SK-N-SH (cell line): ENCODE measurements at regions not wholly inside any gene's neighbourhood (a gene's known extent, or its start where the extent isn't known, plus 50 kb on each side); places are given as distances from the start of the nearest gene placed in this dataset.

Source experiments
- CTCF ChIP-seq: fragments of 200-600 bp; sonication (generic); IDR thresholded peaks from 2 replicates; pipeline ENCODE4 v1.6.1; 2017; ENCODE audit warnings: antibody characterized with exemption, mild to moderate bottlenecking, moderate library complexity
- EP300 ChIP-seq, 2 experiments: IDR thresholded peaks; 2 replicates each; pipeline versions ENCODE4 v1.4.0 to v1.6.1; 2012; ENCODE audit warnings: borderline replicate concordance in 1 of 2, low read depth in 1 of 2, low read length in 1 of 2
- FOXJ3 ChIP-seq: sonication (generic); formaldehyde crosslinking; IDR thresholded peaks from 2 replicates; pipeline ENCODE4 v1.5.1; 2020; ENCODE audit warnings: mild to moderate bottlenecking, missing genetic modification reagents
- JUND ChIP-seq: IDR thresholded peaks from 2 replicates; pipeline ENCODE4 v1.4.0; 2012
- MXI1 ChIP-seq: IDR thresholded peaks from 2 replicates; pipeline ENCODE4 v1.6.1; 2012; ENCODE audit warnings: mild to moderate bottlenecking, low read depth, low read length, improper control_type of control experiment
- NFIC ChIP-seq: IDR thresholded peaks from 2 replicates; pipeline ENCODE4 v1.4.0; 2012; ENCODE audit warnings: borderline replicate concordance
- NRF1 ChIP-seq: IDR thresholded peaks from 2 replicates; pipeline ENCODE4 v1.6.1; 2012; ENCODE audit warnings: low read depth, mild to moderate bottlenecking, low read length
- POLR2AphosphoS5 ChIP-seq: IDR thresholded peaks from 2 replicates; pipeline ENCODE4 v1.6.1; 2012; ENCODE audit warnings: low read depth, low read length
- RCOR1 ChIP-seq: fragments of 150-350 bp; IDR thresholded peaks from 2 replicates; pipeline ENCODE4 v1.6.1; 2017; ENCODE audit warnings: antibody characterized with exemption, low read length
- REST ChIP-seq: IDR thresholded peaks from 2 replicates; pipeline ENCODE4 v1.6.1; 2012; ENCODE audit warnings: mild to moderate bottlenecking, low read depth, low read length, moderate library complexity
- RFX5 ChIP-seq: IDR thresholded peaks from 2 replicates; pipeline ENCODE4 v1.6.1; 2012; ENCODE audit warnings: mild to moderate bottlenecking, improper control_type of control experiment, low read length
- RXRA ChIP-seq: IDR thresholded peaks from 2 replicates; pipeline ENCODE4 v1.4.0; 2012; ENCODE audit warnings: low read depth, mild to moderate bottlenecking, borderline replicate concordance
- TEAD4 ChIP-seq: IDR thresholded peaks from 2 replicates; pipeline ENCODE4 v1.4.0; 2012; ENCODE audit warnings: mild to moderate bottlenecking, borderline replicate concordance; ENCODE audit not compliant: insufficient read depth

- TF ChIP-seq CTCF (no peak), RXRA (no peak), RFX5 (no peak), MXI1 (no peak), EP300 (IDR thresholded peaks at IDR 0.05; ENCODE audit: borderline replicate concordance in 1 of 2, low read depth in 1 of 2, low read length in 1 of 2) (no peak), TEAD4 (no peak), JUND (no peak), POLR2AphosphoS5 (no peak), RCOR1 (no peak), NRF1 (no peak), FOXJ3 (CRISPR knock-in tag) (no peak), NFIC (no peak), REST (no peak)
Observed at GRCh38 chr6:153662982-153663381, 376.1 kb upstream of the OPRM1 start.
